ENCODE measurements at regions not wholly inside any gene's neighbourhood (a gene's known extent, or its start where the extent isn't known, plus 50 kb on each side); places are given as distances from the start of the nearest gene placed in this dataset.
"Not testable (repeated sequence)": the region's sequence is repeated elsewhere in the genome, so short reads cannot be mapped to it uniquely, and the experiment has no call there.

DNA sequence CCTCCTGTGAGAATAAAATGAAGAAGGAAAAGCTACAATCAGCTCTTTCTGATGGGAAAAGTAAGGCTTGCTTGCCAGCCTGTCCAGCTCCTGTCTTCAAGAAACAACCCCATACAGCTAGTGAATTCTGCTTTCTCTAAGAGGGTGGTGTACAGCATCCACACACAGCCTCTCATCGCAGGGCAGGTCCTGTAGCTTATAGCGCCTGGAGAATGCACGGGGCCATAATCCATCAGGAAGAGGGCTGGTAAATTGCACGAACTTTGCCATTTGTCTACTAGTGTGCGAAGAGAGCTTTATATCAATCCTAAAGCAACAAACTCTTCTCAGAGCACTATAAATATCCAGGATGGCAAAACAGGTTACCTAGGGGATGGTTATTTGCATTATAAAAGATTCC, 83.3 kb upstream of the SAMSN1 start:
- no peaks in the 10 kb centered on the region for H3K27me3 ChIP-seq
- no peak for TF ChIP-seq EZH2 (IDR thresholded peaks at IDR 0.05; ENCODE audit: borderline replicate concordance)
- TF ChIP-seq, protein P1, sequence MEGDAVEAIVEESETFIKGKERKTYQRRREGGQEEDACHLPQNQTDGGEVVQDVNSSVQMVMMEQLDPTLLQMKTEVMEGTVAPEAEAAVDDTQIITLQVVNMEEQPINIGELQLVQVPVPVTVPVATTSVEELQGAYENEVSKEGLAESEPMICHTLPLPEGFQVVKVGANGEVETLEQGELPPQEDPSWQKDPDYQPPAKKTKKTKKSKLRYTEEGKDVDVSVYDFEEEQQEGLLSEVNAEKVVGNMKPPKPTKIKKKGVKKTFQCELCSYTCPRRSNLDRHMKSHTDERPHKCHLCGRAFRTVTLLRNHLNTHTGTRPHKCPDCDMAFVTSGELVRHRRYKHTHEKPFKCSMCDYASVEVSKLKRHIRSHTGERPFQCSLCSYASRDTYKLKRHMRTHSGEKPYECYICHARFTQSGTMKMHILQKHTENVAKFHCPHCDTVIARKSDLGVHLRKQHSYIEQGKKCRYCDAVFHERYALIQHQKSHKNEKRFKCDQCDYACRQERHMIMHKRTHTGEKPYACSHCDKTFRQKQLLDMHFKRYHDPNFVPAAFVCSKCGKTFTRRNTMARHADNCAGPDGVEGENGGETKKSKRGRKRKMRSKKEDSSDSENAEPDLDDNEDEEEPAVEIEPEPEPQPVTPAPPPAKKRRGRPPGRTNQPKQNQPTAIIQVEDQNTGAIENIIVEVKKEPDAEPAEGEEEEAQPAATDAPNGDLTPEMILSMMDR (IDR thresholded peaks at IDR 0.05; ENCODE audit: poor library complexity) = no peak
- no peak for TF ChIP-seq EZH2phosphoT487 (IDR thresholded peaks at IDR 0.05; ENCODE audit: low read depth, severe bottlenecking, unreplicated experiment)
- 81% methylated on average over 5 of the region's 5 CpGs for WGBS (ENCODE audit: low lambda C conversion rate, missing lambda C conversion rate)

DNA sequence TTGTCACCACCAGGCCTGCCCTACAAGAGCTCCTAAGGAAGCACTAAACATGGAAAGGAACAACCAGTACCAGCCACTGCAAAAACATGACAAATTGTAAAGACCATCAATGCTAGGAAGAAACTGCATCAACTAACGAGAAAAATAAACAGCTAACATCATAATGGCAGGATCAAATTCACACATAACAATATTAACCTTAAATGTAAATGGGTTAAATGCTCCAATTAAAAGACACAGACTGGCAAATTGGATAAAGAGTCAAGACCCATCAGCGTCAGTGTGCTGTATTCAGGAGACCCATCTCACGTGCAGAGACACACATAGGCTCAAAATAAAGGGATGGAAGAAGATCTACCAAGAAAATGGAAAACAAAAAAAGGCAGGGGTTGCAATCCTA, 77.0 kb upstream of the SAMSN1 start:
- not testable (repeated sequence) for H3K4me3 ChIP-seq; H3K4me1 ChIP-seq (ENCODE audit: insufficient read depth); H3K9me3 ChIP-seq (ENCODE audit: low read depth); H3K27ac ChIP-seq; H3K27me3 ChIP-seq; H4K20me1 ChIP-seq (ENCODE audit: insufficient read depth, poor library complexity, severe bottlenecking); H3K79me2 ChIP-seq; H2AFZ ChIP-seq; H3K36me3 ChIP-seq (replicated peaks; ENCODE audit: insufficient read depth, low read depth); H3K9me2 ChIP-seq (replicated peaks; ENCODE audit: insufficient read depth); DNase-seq (ENCODE audit: low spot score); H3K4me2 ChIP-seq
- WGBS (ENCODE audit: low lambda C conversion rate, missing lambda C conversion rate) = 77% methylated on average over 3 of the region's 3 CpGs

More for the DNA sequence above, 83.3 kb upstream of the SAMSN1 start:
- DNase-seq (ENCODE audit: low spot score) = no peak
- H3K9me2 ChIP-seq (replicated peaks; ENCODE audit: insufficient read depth) = no peaks in the 10 kb centered on the region
- no peak overlapping the region for H3K27ac ChIP-seq
- H3K79me2 ChIP-seq = no peaks in the 10 kb centered on the region
- no peak overlapping the region for H2AFZ ChIP-seq
- no peaks in the 10 kb centered on the region for H3K9me3 ChIP-seq (ENCODE audit: low read depth)
- H3K4me1 ChIP-seq (ENCODE audit: insufficient read depth) = no peaks in the 10 kb centered on the region
- H3K4me2 ChIP-seq = no peak overlapping the region
- no peaks in the 10 kb centered on the region for H4K20me1 ChIP-seq (ENCODE audit: insufficient read depth, poor library complexity, severe bottlenecking)
- H3K4me3 ChIP-seq = no peak overlapping the region
- no peaks in the 10 kb centered on the region for H3K36me3 ChIP-seq (replicated peaks; ENCODE audit: insufficient read depth, low read depth)

DNA sequence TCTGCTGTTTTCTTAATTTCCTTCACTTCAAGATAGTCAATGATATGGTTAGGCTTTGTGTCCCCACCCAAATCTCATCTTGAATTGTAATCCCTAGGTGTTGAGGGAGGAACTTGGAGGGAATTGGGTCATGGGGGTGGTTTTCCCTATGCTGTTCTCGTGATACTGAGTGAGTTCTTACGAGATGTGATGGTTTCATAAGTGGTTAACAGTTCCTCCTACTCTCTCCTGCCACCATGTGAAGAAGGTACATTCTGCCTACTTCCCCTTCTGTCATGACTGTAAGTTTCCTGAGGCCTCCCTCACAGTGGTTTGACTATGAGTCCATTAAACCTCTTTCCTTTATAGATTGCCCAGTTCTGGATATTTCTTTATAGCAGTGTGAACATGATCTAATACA, 74.0 kb upstream of the SAMSN1 start:
- Histone ChIP-seq H3K9me2 (replicated peaks; ENCODE audit: insufficient read depth) (no peaks in the 10 kb centered on the region), H3K27ac (no peak overlapping the region), H3K4me1 (ENCODE audit: insufficient read depth) (no peaks in the 10 kb centered on the region), H2AFZ (no peak overlapping the region), H3K79me2 (no peaks in the 10 kb centered on the region), H3K9me3 (ENCODE audit: low read depth) (no peaks in the 10 kb centered on the region), H3K4me2 (no peak overlapping the region), H3K27me3 (no peaks in the 10 kb centered on the region), H4K20me1 (ENCODE audit: insufficient read depth, poor library complexity, severe bottlenecking) (no peaks in the 10 kb centered on the region), H3K4me3 (no peak overlapping the region), H3K36me3 (replicated peaks; ENCODE audit: insufficient read depth, low read depth) (no peaks in the 10 kb centered on the region)
- whole genome bisulfite sequencing (ENCODE audit: low lambda C conversion rate, missing lambda C conversion rate) = 75% methylated on average over 2 of the region's 2 CpGs
- TF ChIP-seq, protein P1 (IDR thresholded peaks at IDR 0.05; ENCODE audit: poor library complexity) = no peak
- TF ChIP-seq EZH2 (IDR thresholded peaks at IDR 0.05; ENCODE audit: borderline replicate concordance) (no peak), EZH2phosphoT487 (IDR thresholded peaks at IDR 0.05; ENCODE audit: low read depth, severe bottlenecking, unreplicated experiment) (no peak)
- no peak for DNase-seq (ENCODE audit: low spot score)

DNA sequence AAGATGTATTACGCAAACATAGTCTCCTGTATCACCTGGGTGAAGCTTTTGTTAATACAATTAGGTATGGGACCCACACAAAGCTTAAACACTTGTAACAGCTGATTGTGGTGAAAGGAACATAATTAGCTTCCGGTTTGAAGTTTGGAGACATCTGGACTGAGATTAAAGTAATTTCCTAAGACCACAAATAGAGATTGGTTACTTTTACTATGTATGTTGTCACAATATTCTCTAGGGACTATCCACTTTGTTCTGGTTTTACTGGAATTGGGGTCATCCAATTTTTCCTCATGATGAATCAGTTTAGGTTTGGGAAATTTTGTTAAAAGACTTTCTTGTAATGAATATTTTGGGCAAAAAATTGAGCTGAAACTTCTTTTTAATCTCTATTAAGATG, 71.8 kb upstream of the SAMSN1 start:
- no peaks in the 10 kb centered on the region for H3K36me3 ChIP-seq (replicated peaks; ENCODE audit: insufficient read depth, low read depth)
- no peaks in the 10 kb centered on the region for H3K79me2 ChIP-seq
- H3K4me3 ChIP-seq = no peak overlapping the region
- H3K9me3 ChIP-seq (ENCODE audit: low read depth) = no peaks in the 10 kb centered on the region
- H3K27me3 ChIP-seq = no peaks in the 10 kb centered on the region
- DNase-seq (ENCODE audit: low spot score) = no peak
- no peaks in the 10 kb centered on the region for H3K4me1 ChIP-seq (ENCODE audit: insufficient read depth)
- no peak overlapping the region for H3K27ac ChIP-seq
- H3K4me2 ChIP-seq = no peak overlapping the region
- no peak for TF ChIP-seq EZH2 (IDR thresholded peaks at IDR 0.05; ENCODE audit: borderline replicate concordance)
- TF ChIP-seq, protein P1 (IDR thresholded peaks at IDR 0.05; ENCODE audit: poor library complexity) = no peak
- TF ChIP-seq EZH2phosphoT487 (IDR thresholded peaks at IDR 0.05; ENCODE audit: low read depth, severe bottlenecking, unreplicated experiment) = no peak
- WGBS (ENCODE audit: low lambda C conversion rate, missing lambda C conversion rate) = 82% methylated on average over 2 of the region's 2 CpGs
- no peak overlapping the region for H2AFZ ChIP-seq
- H4K20me1 ChIP-seq (ENCODE audit: insufficient read depth, poor library complexity, severe bottlenecking) = no peaks in the 10 kb centered on the region
- no peaks in the 10 kb centered on the region for H3K9me2 ChIP-seq (replicated peaks; ENCODE audit: insufficient read depth)

Measured in hepatocyte (in vitro differentiated cells).